ENCODE measurements at regions not wholly inside any gene's neighbourhood (a gene's known extent, or its start where the extent isn't known, plus 50 kb on each side); places are given as distances from the start of the nearest gene placed in this dataset.

DNA sequence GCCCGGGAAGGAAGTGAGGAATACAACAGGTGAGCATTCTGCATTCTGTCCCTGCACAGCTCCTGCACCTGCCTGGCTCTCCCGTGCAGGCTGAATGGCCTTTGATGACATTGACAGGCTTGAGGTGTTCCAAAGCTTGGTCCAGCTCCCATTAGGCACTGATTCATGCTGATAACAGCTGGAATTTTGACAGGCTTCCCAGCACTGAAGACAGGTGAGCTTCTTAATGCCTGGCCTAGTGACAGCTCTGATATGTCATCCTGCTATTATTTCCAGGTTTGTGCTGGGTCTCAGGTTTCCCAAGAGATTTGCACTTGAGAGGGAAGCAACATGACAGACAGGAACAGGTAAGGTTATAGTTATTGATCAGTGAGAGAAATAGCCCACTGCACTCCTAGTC is 58.0 kb upstream of the MTNR1B start:
- no peak for ATAC-seq
- 65 to 72% methylated on average over 2 of the region's 2 CpGs for WGBS, 2 donors
- H3K27ac ChIP-seq: no peak overlapping the region

DNA sequence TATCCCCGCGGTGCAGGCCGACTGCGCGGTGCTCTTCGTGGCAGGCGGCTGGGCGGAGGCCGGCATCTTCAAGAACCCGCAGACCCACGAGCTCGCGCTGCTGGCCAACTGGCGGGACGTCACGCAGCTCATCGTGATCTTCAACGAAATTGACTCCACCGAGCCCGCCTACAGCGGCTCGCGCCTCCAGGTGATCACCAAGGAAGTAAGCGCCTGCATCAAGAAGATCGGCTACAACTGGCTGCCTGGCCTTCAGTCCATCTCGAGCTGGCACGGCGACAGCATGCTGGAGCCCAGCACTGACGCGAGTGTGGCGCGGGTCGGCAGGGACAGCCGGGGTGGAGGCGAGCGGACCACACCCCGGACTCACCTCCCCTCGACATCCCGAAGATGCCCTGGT is 53.9 kb upstream of the MTNR1B start:
- TF ChIP-seq, protein P1, sequence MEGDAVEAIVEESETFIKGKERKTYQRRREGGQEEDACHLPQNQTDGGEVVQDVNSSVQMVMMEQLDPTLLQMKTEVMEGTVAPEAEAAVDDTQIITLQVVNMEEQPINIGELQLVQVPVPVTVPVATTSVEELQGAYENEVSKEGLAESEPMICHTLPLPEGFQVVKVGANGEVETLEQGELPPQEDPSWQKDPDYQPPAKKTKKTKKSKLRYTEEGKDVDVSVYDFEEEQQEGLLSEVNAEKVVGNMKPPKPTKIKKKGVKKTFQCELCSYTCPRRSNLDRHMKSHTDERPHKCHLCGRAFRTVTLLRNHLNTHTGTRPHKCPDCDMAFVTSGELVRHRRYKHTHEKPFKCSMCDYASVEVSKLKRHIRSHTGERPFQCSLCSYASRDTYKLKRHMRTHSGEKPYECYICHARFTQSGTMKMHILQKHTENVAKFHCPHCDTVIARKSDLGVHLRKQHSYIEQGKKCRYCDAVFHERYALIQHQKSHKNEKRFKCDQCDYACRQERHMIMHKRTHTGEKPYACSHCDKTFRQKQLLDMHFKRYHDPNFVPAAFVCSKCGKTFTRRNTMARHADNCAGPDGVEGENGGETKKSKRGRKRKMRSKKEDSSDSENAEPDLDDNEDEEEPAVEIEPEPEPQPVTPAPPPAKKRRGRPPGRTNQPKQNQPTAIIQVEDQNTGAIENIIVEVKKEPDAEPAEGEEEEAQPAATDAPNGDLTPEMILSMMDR (IDR thresholded peaks at IDR 0.05): no peak
- Histone ChIP-seq H3K27me3 (peaks cover 0 to 9% (median 0%) of the 10 kb centered on the region in 7 donors), H3K9me3 (no peaks in the 10 kb centered on the region), H3K27ac (no peak overlapping the region), H3K4me1 (no peaks in the 10 kb centered on the region), H3K4me3 (no peak overlapping the region), H3K36me3 (no peaks in the 10 kb centered on the region)
- intact Hi-C loops (cut with DNase I): no loop called here
- DNase-seq (no peak), ATAC-seq (no peak)
- WGBS, 2 donors: 97% methylated on average over 39 of the region's 39 CpGs

More for the DNA sequence above, 58.0 kb upstream of the MTNR1B start:
- H3K27me3 ChIP-seq: peaks cover 0 to 9% (median 0%) of the 10 kb centered on the region in 7 donors
- no peaks in the 10 kb centered on the region for H3K36me3 ChIP-seq
- no peaks in the 10 kb centered on the region for H3K9me3 ChIP-seq
- TF ChIP-seq, protein P1 (IDR thresholded peaks at IDR 0.05): no peak
- H3K4me1 ChIP-seq: no peaks in the 10 kb centered on the region
- no peak overlapping the region for H3K4me3 ChIP-seq
- intact Hi-C loops (cut with DNase I): no loop called here
- no peak for DNase-seq

DNA sequence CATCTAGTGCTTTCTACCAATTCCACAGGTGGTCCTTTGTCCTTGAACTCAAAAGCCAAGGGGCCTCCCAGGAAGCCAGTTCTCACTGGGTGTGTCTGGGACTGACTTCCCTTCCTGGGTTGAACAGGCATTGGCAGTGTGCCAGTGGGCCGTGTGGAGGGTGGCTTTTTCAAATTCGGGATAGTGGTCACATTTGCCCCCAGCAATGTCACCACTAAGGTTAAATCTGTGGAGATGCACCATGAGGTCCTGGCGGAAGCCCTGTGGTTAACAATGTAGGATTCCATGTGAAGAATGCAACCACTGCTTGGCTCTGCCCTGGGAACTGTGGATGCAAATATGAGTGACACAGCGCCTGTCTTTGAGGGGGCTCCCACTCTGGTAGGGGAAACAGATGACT is 53.2 kb upstream of the MTNR1B start:
- Histone ChIP-seq H3K9me3 (no peaks in the 10 kb centered on the region), H3K4me1 (no peaks in the 10 kb centered on the region), H3K4me3 (no peak overlapping the region), H3K27me3 (peaks cover 0 to 9% (median 0%) of the 10 kb centered on the region in 7 donors), H3K27ac (no peak overlapping the region), H3K36me3 (no peaks in the 10 kb centered on the region)
- WGBS, 2 donors: 66 to 67% methylated on average over 4 of the region's 4 CpGs
- TF ChIP-seq, protein P1 (IDR thresholded peaks at IDR 0.05): no peak
- ATAC-seq (no peak), DNase-seq (no peak)
- intact Hi-C loops (cut with DNase I): no loop called here

DNA sequence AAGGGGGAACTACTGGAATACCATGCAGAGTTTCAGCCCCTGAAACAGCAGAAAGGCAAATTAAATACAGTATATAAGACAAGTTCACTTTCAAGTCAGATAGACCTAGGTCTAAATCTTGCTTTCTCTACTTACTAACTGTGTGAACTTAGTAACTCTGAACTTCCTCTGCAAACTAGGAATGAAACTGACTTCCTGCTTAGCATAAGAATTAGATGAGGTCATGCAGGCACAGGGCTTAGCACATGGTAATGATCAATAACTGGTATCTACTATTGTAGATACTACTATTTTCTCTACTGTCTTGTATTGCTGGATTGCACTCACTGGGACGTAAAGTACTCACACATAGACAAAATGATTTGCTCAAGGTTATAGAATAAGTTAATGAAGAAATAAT is 51.5 kb upstream of the MTNR1B start:
- H3K9me3 ChIP-seq: no peaks in the 10 kb centered on the region
- TF ChIP-seq, protein P1 (IDR thresholded peaks at IDR 0.05): no peak
- H3K4me1 ChIP-seq: no peaks in the 10 kb centered on the region
- H3K4me3 ChIP-seq: no peak overlapping the region
- H3K27ac ChIP-seq: no peak overlapping the region
- ATAC-seq: no peak
- H3K36me3 ChIP-seq: no peaks in the 10 kb centered on the region
- intact Hi-C loops (cut with DNase I): no loop called here
- DNase-seq: no peak
- WGBS, 2 donors: 75 to 88% methylated on average over 1 of the region's 1 CpG
- peaks cover 0 to 9% (median 0%) of the 10 kb centered on the region in 7 donors for H3K27me3 ChIP-seq

- TF ChIP-seq, protein P1 (IDR thresholded peaks at IDR 0.05): no peak
- DNase-seq (no peak), ATAC-seq (no peak)
- Histone ChIP-seq H3K9me3 (no peaks in the 10 kb centered on the region), H3K27ac (no peak overlapping the region), H3K4me1 (no peaks in the 10 kb centered on the region), H3K27me3 (peaks cover 0 to 9% (median 0%) of the 10 kb centered on the region in 7 donors), H3K4me3 (no peak overlapping the region), H3K36me3 (no peaks in the 10 kb centered on the region)
- intact Hi-C loops (cut with DNase I): no loop called here
Observed at GRCh38 chr11:92919048-92919447, 50.4 kb upstream of the MTNR1B start.
